ENCODE measurements at regions not wholly inside any gene's neighbourhood (a gene's known extent, or its start where the extent isn't known, plus 50 kb on each side); places are given as distances from the start of the nearest gene placed in this dataset.

GRCh38 chr18:39675906-39676305, 2110.3 kb upstream of the CELF4 start:
- WGBS (ENCODE audit: insufficient coverage), result 92% methylated on average over 4 of the region's 5 CpGs
- POLR2A ChIA-PET, result no interaction called here
- no peak for DNase-seq

GRCh38 chr18:39675368-39675767, 2109.8 kb upstream of the CELF4 start:
- Histone ChIP-seq H3K4me3 (ENCODE audit: control insufficient read depth in 1 of 7, extremely low read depth in 1 of 7, insufficient read depth in 4 of 7, low read depth in 2 of 7, low read length in 6 of 7) (no peak overlapping the region), H3K27ac (ENCODE audit: insufficient read depth in 1 of 2, low read depth in 1 of 2, low read length in 2 of 2, poor library complexity in 1 of 2, severe bottlenecking in 2 of 2) (no peak overlapping the region), H3K4me1 (ENCODE audit: control extremely low read depth in 1 of 4, control insufficient read depth in 4 of 4, insufficient read depth in 4 of 4, low read length in 3 of 4) (no peaks in the 10 kb centered on the region), H3K27me3 (replicated peaks in 2 of 5; ENCODE audit: control insufficient read depth in 4 of 5, insufficient read depth in 5 of 5, low read length in 4 of 5) (no peaks in the 10 kb centered on the region), H3K9me3 (ENCODE audit: control extremely low read depth in 1 of 5, control insufficient read depth in 4 of 5, insufficient read depth in 2 of 5, low read depth in 1 of 5, low read length in 4 of 5) (no peaks in the 10 kb centered on the region), H3K36me3 (ENCODE audit: control insufficient read depth in 4 of 4, insufficient read depth in 4 of 4, low read length in 3 of 4) (no peaks in the 10 kb centered on the region)
- ChIA-PET CTCF (no interaction called here), POLR2A (no interaction called here)
- 100% methylated on average over 3 of the region's 3 CpGs for WGBS (ENCODE audit: insufficient coverage)
- no peak for DNase-seq

More at GRCh38 chr18:39675906-39676305, 2110.3 kb upstream of the CELF4 start:
- Histone ChIP-seq H3K4me1 (ENCODE audit: control extremely low read depth in 1 of 4, control insufficient read depth in 4 of 4, insufficient read depth in 4 of 4, low read length in 3 of 4) (no peaks in the 10 kb centered on the region), H3K36me3 (ENCODE audit: control insufficient read depth in 4 of 4, insufficient read depth in 4 of 4, low read length in 3 of 4) (no peaks in the 10 kb centered on the region), H3K27me3 (replicated peaks in 2 of 5; ENCODE audit: control insufficient read depth in 4 of 5, insufficient read depth in 5 of 5, low read length in 4 of 5) (no peaks in the 10 kb centered on the region), H3K9me3 (ENCODE audit: control extremely low read depth in 1 of 5, control insufficient read depth in 4 of 5, insufficient read depth in 2 of 5, low read depth in 1 of 5, low read length in 4 of 5) (no peaks in the 10 kb centered on the region), H3K27ac (ENCODE audit: insufficient read depth in 1 of 2, low read depth in 1 of 2, low read length in 2 of 2, poor library complexity in 1 of 2, severe bottlenecking in 2 of 2) (no peak overlapping the region), H3K4me3 (ENCODE audit: control insufficient read depth in 1 of 7, extremely low read depth in 1 of 7, insufficient read depth in 4 of 7, low read depth in 2 of 7, low read length in 6 of 7) (no peak overlapping the region)
- CTCF ChIA-PET, result no interaction called here

GRCh38 chr18:39672171-39672570, 2106.6 kb upstream of the CELF4 start:
- Histone ChIP-seq H3K27ac (ENCODE audit: insufficient read depth in 1 of 2, low read depth in 1 of 2, low read length in 2 of 2, poor library complexity in 1 of 2, severe bottlenecking in 2 of 2) (no peak overlapping the region), H3K4me1 (ENCODE audit: control extremely low read depth in 1 of 4, control insufficient read depth in 4 of 4, insufficient read depth in 4 of 4, low read length in 3 of 4) (no peaks in the 10 kb centered on the region), H3K9me3 (ENCODE audit: control extremely low read depth in 1 of 5, control insufficient read depth in 4 of 5, insufficient read depth in 2 of 5, low read depth in 1 of 5, low read length in 4 of 5) (no peaks in the 10 kb centered on the region), H3K36me3 (ENCODE audit: control insufficient read depth in 4 of 4, insufficient read depth in 4 of 4, low read length in 3 of 4) (no peaks in the 10 kb centered on the region), H3K27me3 (replicated peaks in 2 of 5; ENCODE audit: control insufficient read depth in 4 of 5, insufficient read depth in 5 of 5, low read length in 4 of 5) (no peaks in the 10 kb centered on the region), H3K4me3 (ENCODE audit: control insufficient read depth in 1 of 7, extremely low read depth in 1 of 7, insufficient read depth in 4 of 7, low read depth in 2 of 7, low read length in 6 of 7) (no peak overlapping the region)
- DNase-seq, result no peak
- CTCF ChIA-PET, result no interaction called here
- WGBS (ENCODE audit: insufficient coverage), result no CpG with 5 or more reads among the region's 3 CpGs
- POLR2A ChIA-PET, result no interaction called here

- DNase-seq, result no peak
- no peak overlapping the region for H3K4me3 ChIP-seq (ENCODE audit: control insufficient read depth in 1 of 7, extremely low read depth in 1 of 7, insufficient read depth in 4 of 7, low read depth in 2 of 7, low read length in 6 of 7)
- H3K4me1 ChIP-seq (ENCODE audit: control extremely low read depth in 1 of 4, control insufficient read depth in 4 of 4, insufficient read depth in 4 of 4, low read length in 3 of 4), result no peaks in the 10 kb centered on the region
- CTCF ChIA-PET, result no interaction called here
- no peaks in the 10 kb centered on the region for H3K9me3 ChIP-seq (ENCODE audit: control extremely low read depth in 1 of 5, control insufficient read depth in 4 of 5, insufficient read depth in 2 of 5, low read depth in 1 of 5, low read length in 4 of 5)
- no peaks in the 10 kb centered on the region for H3K27me3 ChIP-seq (replicated peaks in 2 of 5; ENCODE audit: control insufficient read depth in 4 of 5, insufficient read depth in 5 of 5, low read length in 4 of 5)
- no peaks in the 10 kb centered on the region for H3K36me3 ChIP-seq (ENCODE audit: control insufficient read depth in 4 of 4, insufficient read depth in 4 of 4, low read length in 3 of 4)
- POLR2A ChIA-PET, result no interaction called here
- H3K27ac ChIP-seq (ENCODE audit: insufficient read depth in 1 of 2, low read depth in 1 of 2, low read length in 2 of 2, poor library complexity in 1 of 2, severe bottlenecking in 2 of 2), result no peak overlapping the region
These were observed 2102.3 kb upstream of the CELF4 start for GRCh38 chr18:39667905-39668304.

- no peak for DNase-seq
These were observed 2100.9 kb upstream of the CELF4 start for GRCh38 chr18:39666541-39666940.

GRCh38 chr18:39661856-39662366, 2096.3 kb upstream of the CELF4 start:
- H3K36me3 ChIP-seq (ENCODE audit: control insufficient read depth in 4 of 4, insufficient read depth in 4 of 4, low read length in 3 of 4), result no peaks in the 10 kb centered on the region
- 100% methylated on average over 1 of the region's 2 CpGs for WGBS (ENCODE audit: insufficient coverage)
- H3K4me1 ChIP-seq (ENCODE audit: control extremely low read depth in 1 of 4, control insufficient read depth in 4 of 4, insufficient read depth in 4 of 4, low read length in 3 of 4), result no peaks in the 10 kb centered on the region
- ChIA-PET POLR2A (no interaction called here), CTCF (no interaction called here)
- H3K9me3 ChIP-seq (ENCODE audit: control extremely low read depth in 1 of 5, control insufficient read depth in 4 of 5, insufficient read depth in 2 of 5, low read depth in 1 of 5, low read length in 4 of 5), result no peaks in the 10 kb centered on the region
- H3K4me3 ChIP-seq (ENCODE audit: control insufficient read depth in 1 of 7, extremely low read depth in 1 of 7, insufficient read depth in 4 of 7, low read depth in 2 of 7, low read length in 6 of 7), result no peak overlapping the region
- no peaks in the 10 kb centered on the region for H3K27me3 ChIP-seq (replicated peaks in 2 of 5; ENCODE audit: control insufficient read depth in 4 of 5, insufficient read depth in 5 of 5, low read length in 4 of 5)
- H3K27ac ChIP-seq (ENCODE audit: insufficient read depth in 1 of 2, low read depth in 1 of 2, low read length in 2 of 2, poor library complexity in 1 of 2, severe bottlenecking in 2 of 2), result no peak overlapping the region
- no peak for DNase-seq

More at GRCh38 chr18:39666541-39666940, 2100.9 kb upstream of the CELF4 start:
- ChIA-PET POLR2A (no interaction called here), CTCF (no interaction called here)
- 100% methylated on average over 2 of the region's 2 CpGs for WGBS (ENCODE audit: insufficient coverage)
- no peak overlapping the region for H3K27ac ChIP-seq (ENCODE audit: insufficient read depth in 1 of 2, low read depth in 1 of 2, low read length in 2 of 2, poor library complexity in 1 of 2, severe bottlenecking in 2 of 2)
- no peak overlapping the region for H3K4me3 ChIP-seq (ENCODE audit: control insufficient read depth in 1 of 7, extremely low read depth in 1 of 7, insufficient read depth in 4 of 7, low read depth in 2 of 7, low read length in 6 of 7)
- no peaks in the 10 kb centered on the region for H3K9me3 ChIP-seq (ENCODE audit: control extremely low read depth in 1 of 5, control insufficient read depth in 4 of 5, insufficient read depth in 2 of 5, low read depth in 1 of 5, low read length in 4 of 5)
- H3K27me3 ChIP-seq (replicated peaks in 2 of 5; ENCODE audit: control insufficient read depth in 4 of 5, insufficient read depth in 5 of 5, low read length in 4 of 5), result no peaks in the 10 kb centered on the region
- H3K36me3 ChIP-seq (ENCODE audit: control insufficient read depth in 4 of 4, insufficient read depth in 4 of 4, low read length in 3 of 4), result no peaks in the 10 kb centered on the region
- H3K4me1 ChIP-seq (ENCODE audit: control extremely low read depth in 1 of 4, control insufficient read depth in 4 of 4, insufficient read depth in 4 of 4, low read length in 3 of 4), result no peaks in the 10 kb centered on the region

GRCh38 chr18:39660141-39660540, 2094.5 kb upstream of the CELF4 start:
- H3K9me3 ChIP-seq (ENCODE audit: control extremely low read depth in 1 of 5, control insufficient read depth in 4 of 5, insufficient read depth in 2 of 5, low read depth in 1 of 5, low read length in 4 of 5), result no peaks in the 10 kb centered on the region
- H3K27me3 ChIP-seq (replicated peaks in 2 of 5; ENCODE audit: control insufficient read depth in 4 of 5, insufficient read depth in 5 of 5, low read length in 4 of 5), result no peaks in the 10 kb centered on the region
- H3K27ac ChIP-seq (ENCODE audit: insufficient read depth in 1 of 2, low read depth in 1 of 2, low read length in 2 of 2, poor library complexity in 1 of 2, severe bottlenecking in 2 of 2), result no peak overlapping the region
- no peak for DNase-seq
- H3K4me3 ChIP-seq (ENCODE audit: control insufficient read depth in 1 of 7, extremely low read depth in 1 of 7, insufficient read depth in 4 of 7, low read depth in 2 of 7, low read length in 6 of 7), result no peak overlapping the region
- ChIA-PET POLR2A (no interaction called here), CTCF (no interaction called here)
- no peaks in the 10 kb centered on the region for H3K36me3 ChIP-seq (ENCODE audit: control insufficient read depth in 4 of 4, insufficient read depth in 4 of 4, low read length in 3 of 4)
- H3K4me1 ChIP-seq (ENCODE audit: control extremely low read depth in 1 of 4, control insufficient read depth in 4 of 4, insufficient read depth in 4 of 4, low read length in 3 of 4), result no peaks in the 10 kb centered on the region
- no CpG with 5 or more reads among the region's 2 CpGs for WGBS (ENCODE audit: insufficient coverage)
